ENCODE measurements at regions not wholly inside any gene's neighbourhood (a gene's known extent, or its start where the extent isn't known, plus 50 kb on each side); places are given as distances from the start of the nearest gene placed in this dataset.

DNA sequence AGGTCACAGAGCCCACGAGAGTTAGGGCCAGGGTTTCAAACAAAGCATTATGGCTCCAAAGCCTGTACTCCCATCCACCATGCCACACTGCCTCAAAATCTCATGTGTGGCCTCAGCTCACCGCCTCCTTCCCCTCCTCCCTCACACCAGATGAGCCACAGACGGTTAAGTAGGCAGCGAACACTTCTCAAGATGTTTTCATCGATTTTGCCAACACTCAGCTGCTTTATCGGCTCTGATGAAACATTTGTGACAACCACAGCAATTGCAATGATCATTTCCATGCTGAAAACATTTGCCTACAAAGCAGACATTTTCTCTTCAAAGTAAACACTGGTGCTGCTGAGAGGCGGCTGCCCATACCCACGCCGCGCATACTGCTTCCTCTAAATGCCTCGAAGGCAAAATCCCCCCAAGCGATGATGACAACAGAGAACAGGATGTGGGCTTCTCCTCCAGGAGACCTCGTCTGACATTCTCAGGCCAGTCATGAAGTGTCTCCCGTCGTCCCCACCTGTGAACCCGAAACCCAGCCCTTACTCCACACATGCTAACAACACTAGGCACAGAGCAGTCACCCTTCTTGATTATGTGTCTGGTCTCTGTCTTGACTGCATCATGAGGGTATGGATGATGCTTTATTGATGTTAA is 599.2 kb downstream of the SOX6 start:
- Histone ChIP-seq H3K27me3 (no peaks in the 10 kb centered on the region), H3K36me3 (no peaks in the 10 kb centered on the region), H3K27ac (no peak overlapping the region), H3K9me3 (no peaks in the 10 kb centered on the region), H3K4me3 (no peak overlapping the region), H3K4me1 (no peaks in the 10 kb centered on the region)
- DNase-seq (ENCODE audit: low spot score in 2 of 2): no peak
- no peak for TF ChIP-seq POLR2AphosphoS5 (IDR thresholded peaks at IDR 0.05)
- TF ChIP-seq, protein P1, sequence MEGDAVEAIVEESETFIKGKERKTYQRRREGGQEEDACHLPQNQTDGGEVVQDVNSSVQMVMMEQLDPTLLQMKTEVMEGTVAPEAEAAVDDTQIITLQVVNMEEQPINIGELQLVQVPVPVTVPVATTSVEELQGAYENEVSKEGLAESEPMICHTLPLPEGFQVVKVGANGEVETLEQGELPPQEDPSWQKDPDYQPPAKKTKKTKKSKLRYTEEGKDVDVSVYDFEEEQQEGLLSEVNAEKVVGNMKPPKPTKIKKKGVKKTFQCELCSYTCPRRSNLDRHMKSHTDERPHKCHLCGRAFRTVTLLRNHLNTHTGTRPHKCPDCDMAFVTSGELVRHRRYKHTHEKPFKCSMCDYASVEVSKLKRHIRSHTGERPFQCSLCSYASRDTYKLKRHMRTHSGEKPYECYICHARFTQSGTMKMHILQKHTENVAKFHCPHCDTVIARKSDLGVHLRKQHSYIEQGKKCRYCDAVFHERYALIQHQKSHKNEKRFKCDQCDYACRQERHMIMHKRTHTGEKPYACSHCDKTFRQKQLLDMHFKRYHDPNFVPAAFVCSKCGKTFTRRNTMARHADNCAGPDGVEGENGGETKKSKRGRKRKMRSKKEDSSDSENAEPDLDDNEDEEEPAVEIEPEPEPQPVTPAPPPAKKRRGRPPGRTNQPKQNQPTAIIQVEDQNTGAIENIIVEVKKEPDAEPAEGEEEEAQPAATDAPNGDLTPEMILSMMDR (IDR thresholded peaks at IDR 0.05): no peak
- no peak for TF ChIP-seq POLR2A (IDR thresholded peaks at IDR 0.05)
- intact Hi-C loops (cut with DNase I; ENCODE audit: low total_unique reads): no loop called here

DNA sequence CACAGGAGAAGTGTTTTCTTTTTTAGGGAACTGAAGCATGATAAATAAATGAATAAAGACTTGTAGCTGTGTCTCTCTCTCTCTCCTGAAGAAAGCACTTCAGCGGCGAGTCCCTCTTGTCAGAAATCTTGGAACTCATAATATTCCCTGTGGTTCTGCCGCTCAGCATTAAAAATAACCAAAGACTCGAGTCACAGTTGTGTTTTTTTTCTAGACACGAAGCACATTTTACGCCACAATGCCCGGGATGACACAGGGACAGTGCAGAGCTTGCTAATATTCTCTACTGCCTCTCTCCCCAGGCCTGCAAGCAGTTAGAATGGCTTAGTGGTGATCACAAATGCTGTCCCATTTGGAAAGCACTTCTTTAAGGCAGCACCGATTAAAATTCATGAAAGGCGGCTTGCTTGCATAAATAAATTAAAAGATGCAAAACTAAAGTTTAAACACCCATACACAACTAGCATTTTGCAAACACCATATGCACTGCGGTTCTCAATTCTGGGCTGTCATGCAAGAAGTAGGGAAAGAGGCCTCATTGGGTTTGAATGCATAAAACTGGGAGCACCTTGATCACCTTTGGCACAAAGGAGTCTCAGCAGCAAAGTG is 597.4 kb downstream of the SOX6 start:
- Histone ChIP-seq H3K36me3 (no peaks in the 10 kb centered on the region), H3K4me1 (no peaks in the 10 kb centered on the region), H3K27me3 (no peaks in the 10 kb centered on the region), H3K27ac (no peak overlapping the region), H3K4me3 (no peak overlapping the region), H3K9me3 (no peaks in the 10 kb centered on the region)
- no peak for DNase-seq (ENCODE audit: low spot score in 2 of 2)
- TF ChIP-seq POLR2AphosphoS5 (IDR thresholded peaks at IDR 0.05) (no peak), POLR2A (IDR thresholded peaks at IDR 0.05) (no peak)
- TF ChIP-seq, protein P1 (IDR thresholded peaks at IDR 0.05): no peak
- intact Hi-C loops (cut with DNase I; ENCODE audit: low total_unique reads): no loop called here

DNA sequence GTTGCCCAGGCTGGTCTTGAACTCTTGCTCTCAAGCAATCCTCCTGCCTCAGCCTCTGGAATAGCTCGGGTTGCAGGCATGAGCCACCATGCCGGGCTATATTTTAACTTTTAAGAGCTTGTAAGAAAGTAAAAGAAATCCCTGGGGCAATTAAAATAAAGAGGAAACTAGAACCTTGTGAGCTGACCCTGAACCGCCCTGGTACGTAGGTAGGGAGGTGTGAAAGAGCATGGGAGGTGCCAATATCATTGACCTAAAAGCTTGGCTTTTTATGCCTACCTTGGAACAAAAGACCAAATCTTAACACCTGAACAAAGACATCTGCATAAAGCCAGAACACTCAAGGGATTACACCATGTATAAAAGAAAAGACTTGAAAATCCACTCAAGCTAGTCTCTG is 595.1 kb downstream of the SOX6 start:
- no peaks in the 10 kb centered on the region for H3K9me3 ChIP-seq
- no peak for DNase-seq (ENCODE audit: low spot score in 2 of 2)
- no peaks in the 10 kb centered on the region for H3K36me3 ChIP-seq
- intact Hi-C loops (cut with DNase I; ENCODE audit: low total_unique reads): no loop called here
- no peak overlapping the region for H3K4me3 ChIP-seq
- no peak overlapping the region for H3K27ac ChIP-seq
- no peaks in the 10 kb centered on the region for H3K27me3 ChIP-seq
- TF ChIP-seq POLR2A (IDR thresholded peaks at IDR 0.05): no peak
- TF ChIP-seq POLR2AphosphoS5 (IDR thresholded peaks at IDR 0.05): no peak
- TF ChIP-seq, protein P1 (IDR thresholded peaks at IDR 0.05): no peak
- H3K4me1 ChIP-seq: no peaks in the 10 kb centered on the region

DNA sequence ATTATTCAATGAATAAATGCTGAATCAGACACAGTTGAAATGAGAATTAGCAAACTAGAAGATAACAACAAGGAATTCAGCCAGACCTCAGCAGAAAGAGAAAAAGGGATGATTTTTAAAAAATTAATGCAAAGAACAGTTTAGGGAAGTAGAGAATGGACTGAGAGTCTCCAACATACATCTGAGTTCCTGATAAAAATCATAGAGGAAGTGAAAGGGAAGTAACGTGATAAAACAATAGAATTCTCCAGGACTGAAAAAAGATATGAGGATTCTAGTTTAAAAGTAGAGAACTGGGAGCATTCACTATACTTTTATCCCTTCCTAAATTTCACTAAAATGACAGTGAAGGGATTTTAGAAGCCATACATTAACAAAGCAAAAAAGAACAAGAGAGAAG is 592.0 kb downstream of the SOX6 start:
- H3K9me3 ChIP-seq: no peaks in the 10 kb centered on the region
- intact Hi-C loops (cut with DNase I; ENCODE audit: low total_unique reads): no loop called here
- TF ChIP-seq, protein P1 (IDR thresholded peaks at IDR 0.05): no peak
- TF ChIP-seq POLR2AphosphoS5 (IDR thresholded peaks at IDR 0.05): no peak
- no peak for TF ChIP-seq POLR2A (IDR thresholded peaks at IDR 0.05)
- DNase-seq (ENCODE audit: low spot score in 2 of 2): no peak
- H3K4me3 ChIP-seq: no peak overlapping the region
- no peaks in the 10 kb centered on the region for H3K36me3 ChIP-seq
- no peaks in the 10 kb centered on the region for H3K27me3 ChIP-seq
- H3K27ac ChIP-seq: peak overlapping the region in 1 of 2 donors; percentile 1
- H3K4me1 ChIP-seq: no peaks in the 10 kb centered on the region

DNA sequence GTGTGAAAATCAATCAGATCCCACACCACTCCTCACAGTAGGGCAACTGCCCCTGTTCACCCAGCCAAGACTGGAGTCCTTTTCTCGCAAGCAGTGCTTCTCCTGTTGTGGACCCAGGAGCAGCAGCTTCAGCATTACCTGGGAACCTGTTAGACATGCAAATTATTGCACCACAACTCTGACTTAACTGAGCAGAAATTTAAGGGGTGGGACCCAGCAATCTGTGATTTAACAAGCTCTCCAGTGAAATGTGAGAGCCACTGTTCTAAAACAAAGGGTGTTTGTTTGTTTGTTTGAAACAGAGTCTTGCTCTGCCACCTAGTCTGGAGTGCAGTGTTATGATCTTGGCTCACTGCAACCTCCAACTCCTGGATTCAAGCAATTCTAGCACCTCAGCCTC is 591.4 kb downstream of the SOX6 start:
- TF ChIP-seq, protein P1 (IDR thresholded peaks at IDR 0.05): no peak
- TF ChIP-seq POLR2A (IDR thresholded peaks at IDR 0.05): no peak
- no peak for TF ChIP-seq POLR2AphosphoS5 (IDR thresholded peaks at IDR 0.05)
- no peaks in the 10 kb centered on the region for H3K9me3 ChIP-seq
- H3K27ac ChIP-seq: peak overlapping the region; percentile 15 to 26
- no peak overlapping the region for H3K4me3 ChIP-seq
- no peaks in the 10 kb centered on the region for H3K27me3 ChIP-seq
- no peaks in the 10 kb centered on the region for H3K4me1 ChIP-seq
- DNase-seq (ENCODE audit: low spot score in 2 of 2): no peak
- intact Hi-C loops (cut with DNase I; ENCODE audit: low total_unique reads): no loop called here
- H3K36me3 ChIP-seq: no peaks in the 10 kb centered on the region

Data from breast epithelium (tissue), 4 donors.